ENCODE measurements at regions not wholly inside any gene's neighbourhood (a gene's known extent, or its start where the extent isn't known, plus 50 kb on each side); places are given as distances from the start of the nearest gene placed in this dataset.

GRCh38 chr6:128807577-128807976 is 75.4 kb upstream of the LAMA2 start:
- H3K4me1 ChIP-seq: no peaks in the 10 kb centered on the region
- intact Hi-C loops (cut with DNase I): loop anchor here (5.0 kb wide), 1 partner anchor 445 kb away; no protein-coding TSS in a partner anchor

DNA sequence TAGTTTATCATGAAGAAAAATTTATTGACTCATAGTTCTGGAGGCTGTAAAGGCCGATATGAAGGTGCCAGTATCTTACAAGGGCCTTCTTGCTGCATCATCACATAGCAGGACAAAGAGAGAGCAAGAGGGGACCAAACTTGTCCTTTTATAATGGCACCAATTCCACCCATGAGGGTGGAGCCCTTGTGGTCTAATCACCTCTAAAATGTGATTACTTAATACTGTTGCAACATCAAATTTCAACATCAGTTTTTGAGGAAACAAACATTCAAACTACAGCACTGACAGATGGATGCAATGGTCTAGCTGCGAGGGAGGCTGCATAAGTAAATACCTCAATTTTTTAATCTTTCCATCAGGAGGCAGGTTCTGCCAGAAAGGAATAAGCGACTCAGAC is 76.7 kb upstream of the LAMA2 start:
- H3K36me3 ChIP-seq: no peaks in the 10 kb centered on the region
- DNase-seq (ENCODE audit: low spot score in 2 of 2): no peak
- H3K4me1 ChIP-seq: no peaks in the 10 kb centered on the region
- H3K4me3 ChIP-seq: no peak overlapping the region
- H3K27me3 ChIP-seq: no peaks in the 10 kb centered on the region
- no peaks in the 10 kb centered on the region for H3K9me3 ChIP-seq
- intact Hi-C loops (cut with DNase I): loop anchor here (5.0 kb wide), 1 partner anchor 446 kb away; no protein-coding TSS in a partner anchor
- H3K27ac ChIP-seq: no peak overlapping the region
- no peak for TF ChIP-seq CTCF (IDR thresholded peaks at IDR 0.05)

More at GRCh38 chr6:128807577-128807976, 75.4 kb upstream of the LAMA2 start:
- no peak for DNase-seq (ENCODE audit: low spot score in 2 of 2)
- no peaks in the 10 kb centered on the region for H3K36me3 ChIP-seq
- no peak overlapping the region for H3K4me3 ChIP-seq
- no peak overlapping the region for H3K27ac ChIP-seq
- no peaks in the 10 kb centered on the region for H3K9me3 ChIP-seq
- no peaks in the 10 kb centered on the region for H3K27me3 ChIP-seq
- peak in 2 of 3 experiments; percentile 10 to 41 for TF ChIP-seq CTCF (IDR thresholded peaks at IDR 0.05)

DNA sequence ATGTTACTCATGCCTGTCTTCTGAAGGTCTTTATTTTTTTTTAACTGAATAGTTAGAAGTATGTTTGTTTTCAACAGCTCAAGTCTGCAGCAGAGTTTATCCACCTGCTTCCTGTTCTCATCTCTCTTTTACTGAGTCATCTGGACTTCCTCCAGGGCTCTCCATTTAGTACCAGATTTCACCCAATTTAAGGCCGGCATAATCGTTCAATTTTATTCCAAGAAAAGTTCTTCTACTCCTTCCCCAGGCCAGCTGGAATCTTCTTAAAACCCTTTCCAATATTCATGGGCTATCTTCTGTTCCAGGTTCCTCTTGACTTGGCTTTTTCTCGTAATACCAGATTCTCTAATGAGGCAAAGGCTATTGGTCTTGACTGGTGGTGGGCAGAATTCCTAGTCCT is 79.0 kb upstream of the LAMA2 start:
- H3K9me3 ChIP-seq: no peaks in the 10 kb centered on the region
- intact Hi-C loops (cut with DNase I): no loop called here
- H3K4me1 ChIP-seq: no peaks in the 10 kb centered on the region
- no peak overlapping the region for H3K4me3 ChIP-seq
- no peak overlapping the region for H3K27ac ChIP-seq
- no peaks in the 10 kb centered on the region for H3K36me3 ChIP-seq
- no peak for DNase-seq (ENCODE audit: low spot score in 2 of 2)
- TF ChIP-seq CTCF (IDR thresholded peaks at IDR 0.05): no peak
- H3K27me3 ChIP-seq: no peaks in the 10 kb centered on the region

DNA sequence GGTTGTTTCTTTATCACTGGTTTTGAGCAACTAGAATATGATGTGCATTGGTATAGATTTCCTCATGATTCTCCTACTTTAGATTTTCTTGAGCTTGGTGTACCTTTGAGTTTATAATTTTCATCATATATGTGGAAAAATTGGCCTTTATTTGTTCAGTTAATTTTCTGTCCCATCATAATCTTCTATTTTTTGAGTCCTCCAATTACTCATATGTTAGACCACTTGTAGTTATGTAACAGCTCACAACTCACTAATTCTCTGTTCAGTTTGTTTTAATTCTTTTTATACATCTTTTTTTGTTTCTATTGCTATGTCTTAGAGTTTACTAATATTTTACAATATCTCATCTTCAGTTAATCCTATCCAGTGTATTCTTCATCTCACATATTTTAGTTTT is 81.3 kb upstream of the LAMA2 start:
- DNase-seq (ENCODE audit: low spot score in 2 of 2): no peak
- Histone ChIP-seq H3K36me3 (no peaks in the 10 kb centered on the region), H3K9me3 (no peaks in the 10 kb centered on the region), H3K27ac (no peak overlapping the region), H3K27me3 (no peaks in the 10 kb centered on the region), H3K4me1 (no peaks in the 10 kb centered on the region), H3K4me3 (no peak overlapping the region)
- TF ChIP-seq CTCF (IDR thresholded peaks at IDR 0.05): no peak
- intact Hi-C loops (cut with DNase I): no loop called here

- intact Hi-C loops (cut with DNase I): no loop called here
- H3K9me3 ChIP-seq: peaks cover 0 to 11% of the 10 kb centered on the region in 2 donors
- H3K4me1 ChIP-seq: no peaks in the 10 kb centered on the region
- H3K27ac ChIP-seq: no peak overlapping the region
- H3K4me3 ChIP-seq: no peak overlapping the region
- DNase-seq (ENCODE audit: low spot score in 2 of 2): no peak
- no peak for TF ChIP-seq CTCF (IDR thresholded peaks at IDR 0.05)
- H3K36me3 ChIP-seq: no peaks in the 10 kb centered on the region
- no peaks in the 10 kb centered on the region for H3K27me3 ChIP-seq
These were observed 98.7 kb upstream of the LAMA2 start for GRCh38 chr6:128784266-128784665.

- H3K4me3 ChIP-seq: no peak overlapping the region
- intact Hi-C loops (cut with DNase I): no loop called here
- DNase-seq (ENCODE audit: low spot score in 2 of 2): no peak
- no peaks in the 10 kb centered on the region for H3K27me3 ChIP-seq
- no peaks in the 10 kb centered on the region for H3K36me3 ChIP-seq
- H3K9me3 ChIP-seq: no peaks in the 10 kb centered on the region
- H3K4me1 ChIP-seq: no peaks in the 10 kb centered on the region
- no peak for TF ChIP-seq CTCF (IDR thresholded peaks at IDR 0.05)
- no peak overlapping the region for H3K27ac ChIP-seq
These were observed 114.8 kb upstream of the LAMA2 start for GRCh38 chr6:128768187-128768586.
